Endometrium (tissue), 2 donors: ENCODE measurements at regions not wholly inside any gene's neighbourhood (a gene's known extent, or its start where the extent isn't known, plus 50 kb on each side); places are given as distances from the start of the nearest gene placed in this dataset.
A peak's percentile ranks its signal among the peaks of the same experiment; 100 is the strongest.

ENCODE experiments used
- FAIRE-seq: peaks from 2 replicates; lab custom pipeline; 2012; peaks lifted over from hg19 to GRCh38; lab: Jason Lieb, UNC
- donor health status: control.
- donor health status: control.

DNA sequence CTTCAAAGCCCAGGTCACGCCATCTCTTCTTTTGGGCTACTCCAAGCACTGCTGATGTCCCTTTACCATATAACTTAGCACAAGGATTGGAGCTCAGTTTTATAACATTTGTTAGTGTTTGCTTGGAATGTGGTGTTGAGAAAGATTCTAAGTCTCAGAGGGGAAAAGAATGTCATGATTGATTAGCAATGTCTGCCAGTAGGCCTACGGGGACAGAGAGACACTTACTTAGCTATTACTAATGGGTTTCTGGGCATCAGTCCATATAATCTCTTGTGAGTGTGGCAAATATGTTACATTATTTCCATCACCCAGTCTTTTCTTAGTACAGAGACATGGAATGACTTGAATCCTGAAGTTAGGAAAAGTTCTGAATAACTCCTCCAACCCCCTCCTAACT, 75.4 kb upstream of the FSHB start:
- no peak for FAIRE-seq

DNA sequence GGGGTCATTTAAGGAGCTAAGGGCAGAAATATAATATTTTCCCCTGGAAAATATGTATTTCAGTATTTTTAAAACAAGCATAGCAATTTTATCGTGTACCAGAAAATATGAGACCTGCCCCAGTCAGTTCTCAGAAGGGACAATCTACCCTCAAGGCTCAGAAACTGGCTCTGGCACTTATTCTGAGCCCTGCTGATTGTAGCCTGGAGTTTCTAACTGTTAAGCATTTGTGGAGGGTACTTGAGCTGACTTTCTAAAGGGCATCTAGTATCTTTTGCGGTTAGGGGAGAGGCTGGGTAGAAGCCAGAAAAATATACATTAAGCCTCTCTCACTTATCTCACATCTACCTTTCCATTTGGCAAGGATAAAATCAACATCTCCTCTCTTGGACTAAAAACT, 71.3 kb upstream of the FSHB start:
- no peak for FAIRE-seq

DNA sequence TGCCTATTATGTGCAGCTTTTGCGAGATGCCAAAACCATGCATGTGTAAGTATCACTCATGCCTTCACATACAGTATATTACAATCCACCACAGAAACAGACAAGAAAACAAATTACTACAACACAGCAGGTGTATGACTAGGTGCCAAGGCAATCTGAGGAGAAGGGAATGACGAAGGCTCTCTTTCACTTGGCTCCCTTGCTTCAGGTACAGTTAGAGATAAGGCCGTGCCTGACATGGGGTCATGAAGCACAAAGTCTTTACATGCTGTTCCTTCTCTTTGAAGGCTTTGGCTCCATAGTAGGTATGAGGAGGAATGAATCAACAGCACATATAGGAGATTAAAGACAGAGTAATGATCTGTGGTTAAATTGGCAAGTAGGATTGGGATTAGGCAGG, 65.2 kb upstream of the FSHB start:
- FAIRE-seq = no peak

DNA sequence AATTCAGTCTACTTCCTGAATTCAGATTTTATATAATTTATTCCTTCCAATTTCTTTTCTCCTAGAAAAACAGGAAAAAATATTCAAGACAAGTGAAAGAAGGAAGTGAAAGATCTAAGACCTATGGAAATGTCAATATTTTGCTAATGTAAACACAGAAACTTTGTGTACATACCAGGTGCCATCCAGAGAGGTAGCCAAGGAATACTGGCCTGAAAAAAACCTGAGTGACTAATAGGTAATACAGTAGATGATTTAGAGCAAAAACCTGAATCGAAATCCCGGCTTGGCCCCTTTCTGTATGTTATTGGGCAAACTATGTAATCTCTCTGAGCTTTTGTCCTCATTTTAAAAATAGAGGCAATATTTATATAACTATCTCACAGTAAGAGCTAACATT, 59.2 kb upstream of the FSHB start:
- no peak for FAIRE-seq

DNA sequence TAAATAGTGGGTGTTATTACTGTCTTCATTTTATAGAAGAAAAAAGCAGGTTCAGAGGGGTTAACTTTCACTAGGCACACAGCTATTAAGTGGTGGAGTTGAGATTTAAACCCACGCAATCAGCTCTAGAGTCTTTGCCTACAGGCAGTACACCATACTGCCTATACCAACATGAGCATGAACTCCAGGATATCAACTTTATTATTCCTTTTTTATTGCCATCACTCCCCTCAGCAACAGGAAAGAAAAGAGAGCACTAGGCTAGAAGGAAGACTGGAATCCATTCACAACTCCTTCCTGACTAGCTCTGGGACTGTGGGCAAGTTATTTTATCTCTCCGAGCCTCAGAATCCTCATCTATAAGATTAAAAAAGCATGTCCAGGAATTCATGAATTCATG, 58.7 kb upstream of the FSHB start:
- no peak for FAIRE-seq

DNA sequence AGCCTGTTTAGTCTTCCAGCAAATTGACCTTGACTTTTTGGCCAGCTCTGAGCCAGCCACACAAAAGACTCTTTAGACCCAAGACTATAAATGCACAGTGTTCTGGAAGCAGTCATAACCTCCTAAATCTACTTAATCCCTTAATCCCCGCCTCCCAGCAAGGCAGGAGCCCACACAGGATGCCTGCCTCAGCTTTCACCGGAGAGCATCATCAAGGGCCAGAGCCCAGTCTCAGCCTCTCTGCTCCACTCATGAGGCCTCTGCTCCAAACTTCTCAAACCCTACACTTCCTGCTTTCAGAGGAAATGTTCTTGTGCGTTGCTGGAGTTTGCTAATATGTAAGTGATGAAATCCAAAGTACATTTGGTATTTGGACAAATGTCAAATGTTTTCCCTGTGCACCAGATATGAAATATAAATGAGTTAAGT, 57.9 kb upstream of the FSHB start:
- no peak for FAIRE-seq

DNA sequence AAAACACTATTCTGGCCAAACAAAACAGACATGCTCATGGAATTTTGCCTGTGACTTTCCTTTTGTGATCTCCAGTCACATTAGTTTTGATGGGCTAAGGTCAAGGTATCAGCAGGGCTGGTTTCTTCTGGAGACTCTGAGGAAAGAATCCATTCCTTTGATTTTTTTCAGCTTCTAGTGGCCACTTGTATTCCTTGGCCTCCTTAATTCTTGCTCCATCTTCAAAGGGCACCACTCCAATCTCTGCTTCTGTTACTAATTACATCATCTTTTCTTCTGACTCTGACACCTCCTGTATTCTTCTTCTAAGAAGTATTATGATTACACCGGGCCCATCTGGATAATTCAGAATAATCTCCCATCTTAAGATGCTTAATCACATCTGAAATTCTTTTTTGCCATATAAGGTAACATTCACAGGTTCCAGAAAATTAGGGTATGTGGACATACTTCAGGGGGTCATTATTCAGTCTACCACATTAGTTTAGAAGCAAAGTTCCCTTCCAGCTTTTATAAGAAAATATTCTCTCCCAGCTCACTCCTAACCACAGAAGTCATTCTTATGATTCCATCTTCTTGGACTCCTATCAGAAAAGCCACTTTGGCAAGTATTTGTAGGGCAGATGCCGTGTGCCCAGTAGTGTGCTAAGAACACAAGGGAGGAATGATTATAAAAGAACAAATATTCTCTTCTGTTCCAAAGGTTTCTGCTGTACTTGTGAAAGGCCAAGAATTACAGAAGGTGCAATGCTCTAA, 56.4 kb upstream of the FSHB start:
- peak; percentile 12 for FAIRE-seq
